GM23338 (cell line): ENCODE measurements at regions not wholly inside any gene's neighbourhood (a gene's known extent, or its start where the extent isn't known, plus 50 kb on each side); places are given as distances from the start of the nearest gene placed in this dataset.

Experiments
- CREB1 ChIP-seq: fragments of 250-450 bp; sonication (Bioruptor Pico); IDR thresholded peaks from 2 replicates; pipeline ENCODE4 v1.5.0; 2020; ENCODE audit warnings: low read depth, mild to moderate bottlenecking, moderate library complexity
- EZH2 ChIP-seq: fragments of 200-600 bp; sonication (generic); IDR thresholded peaks from one replicate; pipeline ENCODE4 v1.8.0; 2017; ENCODE audit warnings: antibody characterized with exemption, mild to moderate bottlenecking, low read depth; ENCODE audit not compliant: unreplicated experiment
- EZH2phosphoT487 ChIP-seq: fragments of 200-600 bp; sonication (generic); IDR thresholded peaks from one replicate; pipeline ENCODE4 v1.8.1; 2018; ENCODE audit warnings: antibody characterized with exemption; ENCODE audit not compliant: unreplicated experiment
- POLR2AphosphoS5 ChIP-seq: IDR thresholded peaks from 2 replicates; pipeline ENCODE4 v1.6.1; 2016; ENCODE audit warnings: antibody characterized with exemption, low read depth
- TF ChIP-seq, protein P1 (sequence below), 2 experiments: fragments of 200-600 bp in 1 of 2; sonication (generic) in 1 of 2; conservative IDR thresholded peaks; 2 replicates each; pipeline versions ENCODE4 v1.5.1 to v1.6.1; 2016 to 2017; ENCODE audit warnings: antibody characterized with exemption in 2 of 2, low read depth in 2 of 2, mild to moderate bottlenecking in 2 of 2, moderate library complexity in 1 of 2

DNA sequence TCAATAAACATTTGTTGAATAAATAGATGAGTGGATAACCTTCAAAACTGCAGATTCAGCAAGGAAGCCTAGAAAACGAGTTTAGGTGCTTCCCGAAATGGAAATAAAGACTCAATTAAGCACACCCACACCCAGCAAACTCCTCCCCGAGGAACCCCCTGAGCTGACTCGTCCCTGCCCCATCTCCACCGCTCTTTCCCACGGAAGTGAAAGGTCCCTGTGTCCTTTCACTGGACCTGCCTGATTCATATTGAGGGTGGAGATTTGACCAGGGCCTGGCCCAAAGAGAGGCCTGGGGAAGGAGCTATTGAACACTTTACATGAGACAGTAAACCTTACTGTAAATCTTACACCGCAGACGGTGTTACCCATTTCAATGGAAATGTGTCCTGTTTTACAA is 129.1 kb downstream of the CPZ start:
- TF ChIP-seq, protein P1, sequence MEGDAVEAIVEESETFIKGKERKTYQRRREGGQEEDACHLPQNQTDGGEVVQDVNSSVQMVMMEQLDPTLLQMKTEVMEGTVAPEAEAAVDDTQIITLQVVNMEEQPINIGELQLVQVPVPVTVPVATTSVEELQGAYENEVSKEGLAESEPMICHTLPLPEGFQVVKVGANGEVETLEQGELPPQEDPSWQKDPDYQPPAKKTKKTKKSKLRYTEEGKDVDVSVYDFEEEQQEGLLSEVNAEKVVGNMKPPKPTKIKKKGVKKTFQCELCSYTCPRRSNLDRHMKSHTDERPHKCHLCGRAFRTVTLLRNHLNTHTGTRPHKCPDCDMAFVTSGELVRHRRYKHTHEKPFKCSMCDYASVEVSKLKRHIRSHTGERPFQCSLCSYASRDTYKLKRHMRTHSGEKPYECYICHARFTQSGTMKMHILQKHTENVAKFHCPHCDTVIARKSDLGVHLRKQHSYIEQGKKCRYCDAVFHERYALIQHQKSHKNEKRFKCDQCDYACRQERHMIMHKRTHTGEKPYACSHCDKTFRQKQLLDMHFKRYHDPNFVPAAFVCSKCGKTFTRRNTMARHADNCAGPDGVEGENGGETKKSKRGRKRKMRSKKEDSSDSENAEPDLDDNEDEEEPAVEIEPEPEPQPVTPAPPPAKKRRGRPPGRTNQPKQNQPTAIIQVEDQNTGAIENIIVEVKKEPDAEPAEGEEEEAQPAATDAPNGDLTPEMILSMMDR (conservative IDR thresholded peaks at IDR 0.05; ENCODE audit: low read depth in 2 of 2), result no peak
- TF ChIP-seq EZH2, result no peak
- TF ChIP-seq POLR2AphosphoS5, result no peak
- TF ChIP-seq EZH2phosphoT487, result no peak
- TF ChIP-seq CREB1, result no peak
